Glutamatergic neuron (in vitro differentiated cells): ENCODE measurements at regions not wholly inside any gene's neighbourhood (a gene's known extent, or its start where the extent isn't known, plus 50 kb on each side); places are given as distances from the start of the nearest gene placed in this dataset.

ENCODE experiments used
- DNase-seq: peaks from one replicate; pipeline ENCODE4 v3.0.0; 2022
- H3K27ac Mint-ChIP-seq: one replicate; pipeline ENCODE4 v1.8.0; 2020; ENCODE audit warnings: mild to moderate bottlenecking, mixed read lengths, inconsistent platforms; ENCODE audit not compliant: unreplicated experiment
- H3K27me3 Mint-ChIP-seq: one replicate; pipeline ENCODE4 v1.8.0; 2020; ENCODE audit warnings: mild to moderate bottlenecking, moderate library complexity, mixed read lengths, inconsistent platforms; ENCODE audit not compliant: unreplicated experiment
- H3K36me3 Mint-ChIP-seq: one replicate; pipeline ENCODE4 v1.8.0; 2020; ENCODE audit warnings: mild to moderate bottlenecking, mixed read lengths, inconsistent platforms; ENCODE audit not compliant: unreplicated experiment
- H3K4me1 Mint-ChIP-seq: one replicate; pipeline ENCODE4 v1.8.0; 2020; ENCODE audit warnings: mild to moderate bottlenecking, low read depth, mixed read lengths, inconsistent platforms; ENCODE audit not compliant: unreplicated experiment
- H3K4me3 Mint-ChIP-seq: one replicate; pipeline ENCODE4 v1.8.0; 2020; ENCODE audit warnings: mild to moderate bottlenecking, mixed read lengths, inconsistent platforms; ENCODE audit not compliant: unreplicated experiment
- H3K9me3 Mint-ChIP-seq: one replicate; pipeline ENCODE4 v1.8.0; 2020; ENCODE audit warnings: mild to moderate bottlenecking, moderate library complexity, mixed read lengths, inconsistent platforms; ENCODE audit not compliant: unreplicated experiment
- TF ChIP-seq, protein P1 (sequence below): fragments of 200-600 bp; sonication (generic); IDR thresholded peaks from one replicate; pipeline ENCODE4 v1.5.0; 2021; ENCODE audit not compliant: partially characterized antibody, unreplicated experiment

DNA sequence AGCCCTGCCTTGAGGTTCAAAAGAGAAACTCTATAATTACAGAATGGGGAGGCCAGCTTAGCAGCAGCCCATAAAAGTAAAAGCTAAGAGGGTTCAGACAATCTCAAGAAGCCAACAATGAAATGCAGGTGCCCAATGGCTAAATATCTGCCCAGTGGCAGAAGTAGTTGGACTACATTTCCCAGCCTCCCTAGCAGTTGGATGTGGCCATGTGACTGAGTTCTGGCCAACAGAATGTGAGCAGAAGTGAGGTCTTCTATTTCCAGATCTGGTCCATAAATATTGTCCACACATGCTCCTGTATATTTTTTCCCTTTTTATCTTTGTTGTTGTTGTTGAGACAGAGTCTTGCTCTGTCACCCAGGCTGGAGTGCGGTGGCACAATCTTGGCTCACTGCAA lies 127.9 kb upstream of the NHS start:
- DNase-seq, result no peak
- Mint-ChIP-seq H3K4me1 (peaks cover 4% of the 10 kb centered on the region), H3K9me3 (no peaks in the 10 kb centered on the region), H3K27me3 (no peaks in the 10 kb centered on the region), H3K4me3 (no peak overlapping the region), H3K27ac (no peak overlapping the region), H3K36me3 (no peaks in the 10 kb centered on the region)
- TF ChIP-seq, protein P1, sequence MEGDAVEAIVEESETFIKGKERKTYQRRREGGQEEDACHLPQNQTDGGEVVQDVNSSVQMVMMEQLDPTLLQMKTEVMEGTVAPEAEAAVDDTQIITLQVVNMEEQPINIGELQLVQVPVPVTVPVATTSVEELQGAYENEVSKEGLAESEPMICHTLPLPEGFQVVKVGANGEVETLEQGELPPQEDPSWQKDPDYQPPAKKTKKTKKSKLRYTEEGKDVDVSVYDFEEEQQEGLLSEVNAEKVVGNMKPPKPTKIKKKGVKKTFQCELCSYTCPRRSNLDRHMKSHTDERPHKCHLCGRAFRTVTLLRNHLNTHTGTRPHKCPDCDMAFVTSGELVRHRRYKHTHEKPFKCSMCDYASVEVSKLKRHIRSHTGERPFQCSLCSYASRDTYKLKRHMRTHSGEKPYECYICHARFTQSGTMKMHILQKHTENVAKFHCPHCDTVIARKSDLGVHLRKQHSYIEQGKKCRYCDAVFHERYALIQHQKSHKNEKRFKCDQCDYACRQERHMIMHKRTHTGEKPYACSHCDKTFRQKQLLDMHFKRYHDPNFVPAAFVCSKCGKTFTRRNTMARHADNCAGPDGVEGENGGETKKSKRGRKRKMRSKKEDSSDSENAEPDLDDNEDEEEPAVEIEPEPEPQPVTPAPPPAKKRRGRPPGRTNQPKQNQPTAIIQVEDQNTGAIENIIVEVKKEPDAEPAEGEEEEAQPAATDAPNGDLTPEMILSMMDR, result no peak

DNA sequence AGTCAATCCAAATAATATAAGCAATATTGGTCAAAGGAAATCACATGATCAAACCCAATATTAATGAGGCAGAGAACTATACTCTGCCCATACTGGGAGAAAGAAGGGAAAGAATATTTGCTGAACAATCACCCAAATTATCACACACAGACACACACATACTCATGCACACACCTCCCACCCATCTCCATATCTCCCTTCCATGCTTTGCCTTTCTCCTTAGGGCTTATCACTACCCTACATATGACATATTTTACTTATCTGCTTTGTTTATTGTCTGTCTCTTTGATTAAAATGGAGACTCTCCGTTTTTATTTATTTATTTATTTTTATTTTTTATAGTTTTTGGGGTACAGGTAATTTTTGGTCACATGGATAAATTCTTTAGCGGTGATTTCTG lies 112.9 kb upstream of the NHS start:
- Mint-ChIP-seq H3K9me3 (peaks cover 4% of the 10 kb centered on the region), H3K36me3 (peaks cover 11% of the 10 kb centered on the region)
- TF ChIP-seq, protein P1, result no peak

DNA sequence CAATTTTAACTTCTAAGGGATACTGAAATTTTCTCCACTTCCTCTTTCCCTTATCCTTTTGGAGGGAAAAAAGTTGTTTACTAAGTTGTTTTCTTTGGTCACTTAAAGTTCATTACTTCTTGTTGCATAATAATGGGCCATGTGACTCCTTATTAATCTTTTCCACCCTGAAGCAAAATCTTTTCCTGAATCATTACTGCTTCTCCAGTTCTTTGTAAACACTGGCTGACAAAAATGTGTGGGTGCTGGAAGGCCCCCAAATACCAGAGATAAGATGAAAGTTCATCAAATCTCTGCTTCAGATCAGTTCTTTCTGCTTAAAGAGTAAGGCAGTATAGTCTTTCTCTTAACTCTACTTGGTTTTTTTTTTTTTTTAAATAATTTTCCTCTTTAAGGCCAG lies 108.9 kb upstream of the NHS start:
- Mint-ChIP-seq H3K4me3 (no peak overlapping the region), H3K9me3 (peaks cover 2% of the 10 kb centered on the region), H3K4me1 (no peaks in the 10 kb centered on the region), H3K36me3 (peaks cover 11% of the 10 kb centered on the region), H3K27ac (no peak overlapping the region), H3K27me3 (no peaks in the 10 kb centered on the region)
- TF ChIP-seq, protein P1, result no peak
- no peak for DNase-seq

More for the DNA sequence above, 112.9 kb upstream of the NHS start:
- no peaks in the 10 kb centered on the region for H3K27me3 Mint-ChIP-seq
- H3K27ac Mint-ChIP-seq, result no peak overlapping the region
- DNase-seq, result no peak
- no peaks in the 10 kb centered on the region for H3K4me1 Mint-ChIP-seq
- no peak overlapping the region for H3K4me3 Mint-ChIP-seq

DNA sequence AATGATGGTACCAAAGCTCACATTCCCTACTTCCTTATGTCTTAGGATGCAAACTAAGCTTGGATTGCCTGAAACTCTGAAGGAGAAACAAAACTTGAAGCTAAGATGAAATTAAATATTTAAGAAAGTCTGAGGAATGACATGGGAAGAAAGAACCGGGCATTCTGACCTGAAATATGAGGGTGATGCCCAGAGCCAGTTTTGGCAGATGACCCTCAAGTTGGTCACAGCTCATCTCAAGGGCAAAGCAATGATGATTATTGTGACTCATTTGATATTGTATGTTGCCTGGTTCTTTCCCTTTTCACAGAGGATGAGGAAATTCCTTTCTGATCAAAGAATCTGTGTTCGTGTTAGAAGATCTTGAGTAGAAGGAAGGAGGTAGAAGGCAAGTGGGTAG lies 96.0 kb upstream of the NHS start:
- Mint-ChIP-seq H3K27ac (no peak overlapping the region), H3K9me3 (peaks cover 4% of the 10 kb centered on the region), H3K4me3 (no peak overlapping the region), H3K36me3 (peaks cover 6% of the 10 kb centered on the region), H3K4me1 (no peaks in the 10 kb centered on the region), H3K27me3 (no peaks in the 10 kb centered on the region)
- no peak for DNase-seq
- TF ChIP-seq, protein P1, result no peak

DNA sequence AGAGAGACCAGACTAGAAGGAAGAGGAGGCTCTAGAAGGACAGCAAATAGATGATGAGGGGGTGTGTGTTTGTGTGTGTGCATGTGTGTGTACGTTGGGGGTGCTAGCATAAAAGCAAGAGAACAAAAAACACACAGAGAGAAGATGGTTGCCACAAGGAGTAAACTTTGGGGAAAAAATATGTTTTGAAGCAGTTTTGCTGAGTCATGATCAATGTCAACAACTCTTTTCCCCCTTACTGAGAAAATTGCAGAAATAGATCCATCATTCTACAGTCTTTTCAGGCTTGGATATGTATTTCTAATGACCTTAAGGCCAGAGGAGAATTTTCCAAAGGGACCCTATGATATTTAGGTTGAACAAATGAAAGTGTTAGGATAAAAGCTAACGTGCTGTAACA lies 89.0 kb upstream of the NHS start:
- TF ChIP-seq, protein P1, result no peak
- H3K4me1 Mint-ChIP-seq, result no peaks in the 10 kb centered on the region
- no peaks in the 10 kb centered on the region for H3K9me3 Mint-ChIP-seq
- no peak overlapping the region for H3K4me3 Mint-ChIP-seq
- no peak for DNase-seq
- peaks cover 2% of the 10 kb centered on the region for H3K27me3 Mint-ChIP-seq
- no peak overlapping the region for H3K27ac Mint-ChIP-seq
- H3K36me3 Mint-ChIP-seq, result peaks cover 7% of the 10 kb centered on the region
